NCI-H524 treated with DMSO at 0.1 percent for 48 hours (cell line): ENCODE measurements at regions not wholly inside any gene's neighbourhood (a gene's known extent, or its start where the extent isn't known, plus 50 kb on each side); places are given as distances from the start of the nearest gene placed in this dataset.

ENCODE experiments used
- DNase-seq: peaks from one replicate; lab custom pipeline; 2025; lab: John Stamatoyannopoulos, UW

- DNase-seq, result no peak
Measured at GRCh38 chr6:165985806-165986299, 181.8 kb downstream of the TBXT start.

- no peak for DNase-seq
Measured at GRCh38 chr6:165985281-165985805, 182.3 kb downstream of the TBXT start.

- no peak for DNase-seq
Measured at GRCh38 chr6:165984729-165985275, 182.8 kb downstream of the TBXT start.

GRCh38 chr6:165983112-165984072 is 184.3 kb downstream of the TBXT start:
- DNase-seq, result no peak

GRCh38 chr6:165978476-165978875 is 189.2 kb downstream of the TBXT start:
- no peak for DNase-seq

- DNase-seq, result no peak
Measured at GRCh38 chr6:165976684-165977083, 191.0 kb downstream of the TBXT start.

- DNase-seq, result no peak
Measured at GRCh38 chr6:165974817-165975216, 192.8 kb downstream of the TBXT start.

- no peak for DNase-seq
Measured at GRCh38 chr6:165973473-165973872, 194.2 kb downstream of the TBXT start.

GRCh38 chr6:165972139-165972802 is 195.4 kb downstream of the TBXT start:
- no peak for DNase-seq

- no peak for DNase-seq
Measured at GRCh38 chr6:165971202-165971601, 196.4 kb downstream of the TBXT start.

- DNase-seq, result no peak
Measured at GRCh38 chr6:165970001-165970400, 197.7 kb downstream of the TBXT start.

- no peak for DNase-seq
Measured at GRCh38 chr6:165969184-165969583, 198.5 kb downstream of the TBXT start.

- DNase-seq, result no peak
Measured at GRCh38 chr6:165968408-165968807, 199.2 kb downstream of the TBXT start.

GRCh38 chr6:165967810-165968407 is 199.7 kb downstream of the TBXT start:
- no peak for DNase-seq

- no peak for DNase-seq
Measured at GRCh38 chr6:165963750-165964149, 203.9 kb downstream of the TBXT start.

- DNase-seq, result no peak
Measured at GRCh38 chr6:165962366-165962765, 205.3 kb downstream of the TBXT start.

GRCh38 chr6:165961233-165961632 is 206.4 kb downstream of the TBXT start:
- no peak for DNase-seq

- DNase-seq, result no peak
Measured at GRCh38 chr6:165960695-165961094, 207.0 kb downstream of the TBXT start.

- no peak for DNase-seq
Measured at GRCh38 chr6:165959627-165960026, 208.0 kb downstream of the TBXT start.

GRCh38 chr6:165956874-165957273 is 210.8 kb downstream of the TBXT start:
- no peak for DNase-seq

- DNase-seq, result no peak
Measured at GRCh38 chr6:165952514-165952913, 215.1 kb downstream of the TBXT start.

- no peak for DNase-seq
Measured at GRCh38 chr6:165950316-165950715, 217.3 kb downstream of the TBXT start.
